Epithelial cell of proximal tubule (primary cell): ENCODE measurements at regions not wholly inside any gene's neighbourhood (a gene's known extent, or its start where the extent isn't known, plus 50 kb on each side); places are given as distances from the start of the nearest gene placed in this dataset.

Source experiments
- DNase-seq: peaks from one replicate; pipeline ENCODE4 v3.0.0-alpha.2; 2011; ENCODE audit warnings: low read depth
- H3K4me3 ChIP-seq: 2 replicates; pipeline ENCODE4 v1.5.1; 2011; ENCODE audit warnings: low read depth, mild to moderate bottlenecking, low read length
- TF ChIP-seq, protein P1 (sequence below): conservative IDR thresholded peaks from 2 replicates; pipeline ENCODE4 v1.5.1; 2012; ENCODE audit warnings: low read depth, mild to moderate bottlenecking, low read length

DNA sequence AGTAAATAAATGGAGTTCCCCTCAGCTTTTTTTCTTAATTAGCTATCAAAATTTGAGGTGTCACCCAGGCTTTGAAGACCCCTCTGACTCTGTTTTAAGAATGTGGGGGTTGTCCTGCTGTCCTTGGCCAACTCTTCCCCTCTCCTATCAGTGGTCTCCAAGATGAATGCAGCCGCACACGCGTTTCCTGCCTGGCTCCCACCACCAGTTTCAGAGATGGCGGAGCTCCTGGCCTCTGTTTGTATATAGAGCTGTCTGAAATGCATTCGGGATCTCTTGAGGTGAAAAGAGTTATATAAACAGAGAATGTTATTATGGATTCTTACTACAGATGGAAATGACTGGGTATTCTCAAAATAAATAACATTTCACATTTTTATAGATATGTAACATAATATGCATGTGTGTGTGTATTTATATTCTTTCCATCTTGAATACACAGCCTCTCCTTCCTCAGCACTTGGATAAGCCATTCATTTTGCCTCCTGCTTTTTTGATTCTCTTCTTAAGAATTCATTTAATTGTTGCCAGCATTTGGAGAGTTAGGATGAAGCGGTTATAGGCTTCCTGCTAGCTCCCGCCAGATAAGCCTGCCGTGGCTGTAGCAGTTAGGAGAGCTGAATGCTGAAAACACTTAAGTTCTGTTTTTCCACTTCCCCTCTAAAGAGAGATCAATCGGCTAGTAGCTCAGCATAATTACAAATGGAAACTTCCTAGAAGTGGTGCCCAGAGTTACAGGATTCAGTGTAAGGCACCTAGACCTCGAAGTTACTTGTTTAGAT, 659.3 kb upstream of the FANCL start:
- no peak overlapping the region for H3K4me3 ChIP-seq
- TF ChIP-seq, protein P1, sequence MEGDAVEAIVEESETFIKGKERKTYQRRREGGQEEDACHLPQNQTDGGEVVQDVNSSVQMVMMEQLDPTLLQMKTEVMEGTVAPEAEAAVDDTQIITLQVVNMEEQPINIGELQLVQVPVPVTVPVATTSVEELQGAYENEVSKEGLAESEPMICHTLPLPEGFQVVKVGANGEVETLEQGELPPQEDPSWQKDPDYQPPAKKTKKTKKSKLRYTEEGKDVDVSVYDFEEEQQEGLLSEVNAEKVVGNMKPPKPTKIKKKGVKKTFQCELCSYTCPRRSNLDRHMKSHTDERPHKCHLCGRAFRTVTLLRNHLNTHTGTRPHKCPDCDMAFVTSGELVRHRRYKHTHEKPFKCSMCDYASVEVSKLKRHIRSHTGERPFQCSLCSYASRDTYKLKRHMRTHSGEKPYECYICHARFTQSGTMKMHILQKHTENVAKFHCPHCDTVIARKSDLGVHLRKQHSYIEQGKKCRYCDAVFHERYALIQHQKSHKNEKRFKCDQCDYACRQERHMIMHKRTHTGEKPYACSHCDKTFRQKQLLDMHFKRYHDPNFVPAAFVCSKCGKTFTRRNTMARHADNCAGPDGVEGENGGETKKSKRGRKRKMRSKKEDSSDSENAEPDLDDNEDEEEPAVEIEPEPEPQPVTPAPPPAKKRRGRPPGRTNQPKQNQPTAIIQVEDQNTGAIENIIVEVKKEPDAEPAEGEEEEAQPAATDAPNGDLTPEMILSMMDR, result no peak
- no peak for DNase-seq

DNA sequence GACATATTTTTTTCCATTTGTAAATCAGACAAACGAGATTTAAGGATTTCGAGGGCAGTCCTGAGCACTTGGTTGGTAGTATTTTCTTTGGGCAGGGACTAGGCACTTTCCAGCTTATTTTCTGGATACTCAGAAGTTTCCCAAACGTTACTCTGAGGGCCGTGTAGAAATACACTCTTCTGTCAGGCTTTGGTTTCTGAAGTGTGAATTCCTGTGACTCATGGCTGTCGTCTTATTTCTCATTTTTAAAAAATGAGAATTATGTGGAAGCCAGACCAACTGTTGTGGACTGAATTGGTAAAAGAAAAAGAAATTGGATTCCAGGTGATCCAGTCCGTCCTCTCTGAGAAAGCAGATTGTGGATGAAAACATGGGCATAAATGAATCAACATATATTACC, 658.6 kb upstream of the FANCL start:
- no peak overlapping the region for H3K4me3 ChIP-seq
- no peak for DNase-seq
- TF ChIP-seq, protein P1, result no peak

DNA sequence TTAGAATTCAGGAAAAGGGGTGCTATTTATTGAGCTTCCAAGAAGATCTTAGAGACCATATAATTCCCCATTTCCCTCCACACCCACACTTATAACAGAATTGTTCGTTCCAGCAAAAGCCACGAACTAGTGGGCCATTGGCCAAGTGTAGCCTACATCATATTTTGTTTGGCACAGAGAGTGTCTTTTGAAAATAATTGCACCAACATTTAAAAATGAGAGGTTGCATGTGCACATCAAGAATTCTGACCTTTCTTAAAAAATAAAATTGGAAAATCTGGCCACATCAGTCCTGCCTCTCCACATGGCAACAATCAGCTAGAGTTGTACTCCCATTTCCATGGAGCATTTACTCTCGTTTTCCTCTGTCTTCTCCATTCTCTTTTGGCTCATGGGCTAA, 655.5 kb upstream of the FANCL start:
- DNase-seq, result no peak
- no peak overlapping the region for H3K4me3 ChIP-seq
- TF ChIP-seq, protein P1, result no peak

DNA sequence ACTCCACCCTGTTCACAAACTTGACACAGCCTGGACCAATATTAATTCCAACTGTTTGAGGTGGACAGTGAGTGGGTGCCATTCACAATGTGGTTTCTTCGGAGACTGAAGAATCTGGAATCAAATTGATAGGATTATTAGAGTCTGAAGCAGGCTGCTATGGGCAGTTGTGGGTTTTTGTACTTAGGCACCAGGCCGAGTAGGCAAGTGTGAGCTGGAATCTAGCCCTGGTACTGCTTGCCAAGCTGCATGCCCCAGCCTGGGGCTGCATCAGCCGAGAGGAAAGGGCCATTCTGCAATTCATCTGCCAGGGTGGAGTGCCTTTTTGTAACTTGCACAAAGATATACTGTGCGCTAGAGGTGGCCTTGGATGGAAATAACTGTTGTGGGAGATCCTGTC, 654.7 kb upstream of the FANCL start:
- TF ChIP-seq, protein P1, result no peak
- no peak overlapping the region for H3K4me3 ChIP-seq
- DNase-seq, result no peak

DNA sequence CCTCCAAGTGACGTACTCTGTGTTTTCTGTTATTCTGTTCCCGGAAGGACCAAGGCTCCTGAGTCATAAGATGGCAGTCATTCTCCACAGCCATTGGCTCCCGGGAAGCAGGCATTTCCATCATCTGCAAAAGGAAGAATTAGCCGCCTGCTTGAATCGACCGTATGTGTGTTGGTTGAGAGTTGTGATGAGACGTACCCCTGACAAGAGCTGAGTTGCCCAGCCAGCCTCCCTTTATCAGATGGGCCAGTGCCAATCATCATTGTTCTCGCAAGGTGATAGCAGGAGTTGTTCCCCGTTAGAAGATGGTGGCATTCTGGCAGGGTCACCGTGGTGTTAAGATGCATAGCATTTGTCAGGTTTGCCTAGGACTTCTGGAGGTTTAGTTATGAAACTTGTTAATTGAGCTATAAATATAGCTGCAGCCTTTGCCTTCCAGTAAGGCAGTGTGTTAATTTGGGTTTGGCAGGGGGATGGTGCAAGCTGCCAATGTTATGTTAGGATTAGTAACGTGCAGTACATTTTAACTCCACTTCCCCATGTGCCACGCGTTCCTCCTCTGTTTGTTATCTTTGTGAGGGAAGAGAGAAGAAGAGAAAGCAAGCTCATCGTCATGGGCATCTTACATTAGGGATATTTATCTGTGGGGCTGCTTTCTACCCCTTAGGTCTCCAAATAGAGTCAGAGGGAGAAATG, 652.7 kb upstream of the FANCL start:
- no peak overlapping the region for H3K4me3 ChIP-seq
- no peak for DNase-seq
- TF ChIP-seq, protein P1, result no peak

DNA sequence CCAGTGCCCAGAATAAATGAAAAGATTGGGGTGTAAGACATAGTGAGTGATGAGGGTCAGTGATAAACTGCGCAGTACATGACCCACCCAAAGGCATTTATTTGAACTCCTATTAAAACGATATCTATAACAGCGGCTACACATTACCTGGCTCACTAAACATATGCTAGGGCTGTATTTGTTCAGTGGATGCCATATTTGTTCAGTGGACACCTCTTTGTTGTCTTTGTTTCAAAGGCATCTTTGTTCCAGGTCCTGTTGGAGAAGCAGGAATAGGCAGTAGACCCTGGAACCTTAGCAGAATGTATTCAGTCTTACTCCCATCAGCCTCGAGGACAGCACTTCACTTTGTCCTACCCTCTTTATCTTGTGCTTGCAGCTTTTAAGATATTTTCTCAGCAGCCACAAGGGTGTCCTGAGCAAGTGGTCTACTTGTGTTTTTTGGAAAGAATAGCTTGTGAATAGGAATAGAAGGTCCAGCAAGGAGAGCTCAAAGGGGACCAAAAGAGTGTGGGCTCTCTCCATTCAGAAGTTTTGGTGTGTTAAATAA, 650.8 kb upstream of the FANCL start:
- no peak for DNase-seq
- TF ChIP-seq, protein P1, result no peak
- no peak overlapping the region for H3K4me3 ChIP-seq
